H9 (cell line): ENCODE measurements at regions not wholly inside any gene's neighbourhood (a gene's known extent, or its start where the extent isn't known, plus 50 kb on each side); places are given as distances from the start of the nearest gene placed in this dataset.

Source experiments
- DNase-seq: peaks from one replicate; pipeline ENCODE4 v3.0.0-alpha.2; 2017
- H2AFZ ChIP-seq: one replicate; pipeline ENCODE4 v1.6.1; 2013; ENCODE audit warnings: mild to moderate bottlenecking, low read length, control low read depth, moderate library complexity
- H2AK5ac ChIP-seq: 2 replicates; pipeline ENCODE4 v1.6.1; 2013; ENCODE audit warnings: low read length, control low read depth, mixed read lengths; ENCODE audit not compliant: insufficient read length
- H2BK120ac ChIP-seq: one replicate; pipeline ENCODE4 v1.6.1; 2013; ENCODE audit warnings: low read depth, mild to moderate bottlenecking, low read length, control low read depth, inconsistent platforms; ENCODE audit not compliant: poor library complexity, severe bottlenecking
- H2BK12ac ChIP-seq: 2 replicates; pipeline ENCODE4 v1.6.1; 2013; ENCODE audit warnings: low read length, control low read depth, mixed read lengths, low read depth; ENCODE audit not compliant: insufficient read length
- H2BK15ac ChIP-seq: 2 replicates; pipeline ENCODE4 v1.6.1; 2013; ENCODE audit warnings: low read depth, low read length, control low read depth
- H2BK20ac ChIP-seq: one replicate; pipeline ENCODE4 v1.6.1; 2013; ENCODE audit warnings: low read depth, mild to moderate bottlenecking, low read length, control low read depth, inconsistent platforms; ENCODE audit not compliant: poor library complexity, severe bottlenecking
- H2BK5ac ChIP-seq: 2 replicates; pipeline ENCODE4 v1.6.1; 2013; ENCODE audit warnings: low read length, control low read depth, mixed read lengths; ENCODE audit not compliant: insufficient read length
- H3K14ac ChIP-seq: 2 replicates; pipeline ENCODE4 v1.6.1; 2013; ENCODE audit warnings: low read length, control low read depth; ENCODE audit not compliant: insufficient read depth
- H3K18ac ChIP-seq: 2 replicates; pipeline ENCODE4 v1.6.1; 2013; ENCODE audit warnings: low read depth, mild to moderate bottlenecking, mixed read lengths, low read length, control low read depth; ENCODE audit not compliant: insufficient read length
- H3K23ac ChIP-seq: 2 replicates; pipeline ENCODE4 v1.6.1; 2013; ENCODE audit warnings: low read length, control low read depth, mixed read lengths, low read depth; ENCODE audit not compliant: insufficient read length
- H3K23me2 ChIP-seq: 2 replicates; pipeline ENCODE4 v1.6.1; 2013; ENCODE audit warnings: low read depth, mild to moderate bottlenecking, mixed read lengths, low read length, control low read depth; ENCODE audit not compliant: insufficient read length, poor library complexity, severe bottlenecking
- H3K27ac ChIP-seq: 2 replicates; pipeline ENCODE4 v1.5.1; 2013; ENCODE audit warnings: low read length, control low read depth, mixed read lengths, low read depth; ENCODE audit not compliant: insufficient read length
- H3K27me3 ChIP-seq: 2 replicates; pipeline ENCODE4 v1.6.1; 2013; ENCODE audit warnings: low read length, control low read depth, inconsistent platforms; ENCODE audit not compliant: insufficient read depth
- H3K4ac ChIP-seq: 2 replicates; pipeline ENCODE4 v1.6.1; 2013; ENCODE audit warnings: low read depth, mild to moderate bottlenecking, control low read depth, inconsistent platforms, low read length, moderate library complexity
- H3K4me1 ChIP-seq: 2 replicates; pipeline ENCODE4 v1.6.1; 2013; ENCODE audit warnings: low read length, control low read depth, inconsistent platforms; ENCODE audit not compliant: insufficient read depth
- H3K4me2 ChIP-seq: 2 replicates; pipeline ENCODE4 v1.6.1; 2013; ENCODE audit warnings: low read length, control low read depth, mixed read lengths; ENCODE audit not compliant: insufficient read length, insufficient read depth
- H3K56ac ChIP-seq: 2 replicates; pipeline ENCODE4 v1.6.1; 2013; ENCODE audit warnings: low read depth, mild to moderate bottlenecking, mixed read lengths, low read length, control low read depth; ENCODE audit not compliant: insufficient read length
- H3K79me1 ChIP-seq: 2 replicates; pipeline ENCODE4 v1.6.1; 2013; ENCODE audit warnings: low read depth, mild to moderate bottlenecking, moderate library complexity, low read length, control low read depth, inconsistent platforms; ENCODE audit not compliant: insufficient read depth, poor library complexity, severe bottlenecking
- H3K79me2 ChIP-seq: 2 replicates; pipeline ENCODE4 v1.6.1; 2013; ENCODE audit warnings: low read length, control low read depth, inconsistent platforms; ENCODE audit not compliant: insufficient read depth
- H3K9ac ChIP-seq: 2 replicates; pipeline ENCODE4 v1.6.1; 2013; ENCODE audit warnings: low read length, control low read depth, mixed read lengths; ENCODE audit not compliant: insufficient read length; ENCODE audit errors: extremely low read depth
- H3K9me3 ChIP-seq: one replicate; pipeline ENCODE4 v1.6.1; 2013; ENCODE audit warnings: low read depth, low read length, inconsistent platforms; ENCODE audit not compliant: control insufficient read depth
- H3T11ph ChIP-seq: one replicate; pipeline ENCODE4 v1.6.1; 2013; ENCODE audit warnings: mild to moderate bottlenecking, low read length, control low read depth, inconsistent platforms
- H4K20me1 ChIP-seq: one replicate; pipeline ENCODE4 v1.6.1; 2013; ENCODE audit not compliant: control insufficient read depth, insufficient read length, insufficient read depth
- H4K5ac ChIP-seq: 2 replicates; pipeline ENCODE4 v1.6.1; 2013; ENCODE audit warnings: low read depth, mild to moderate bottlenecking, mixed read lengths, low read length, control low read depth; ENCODE audit not compliant: insufficient read length
- H4K8ac ChIP-seq: replicated peaks from 2 replicates; pipeline ENCODE4 v1.6.1; 2013; ENCODE audit warnings: low read length, control low read depth, mixed read lengths, low read depth; ENCODE audit not compliant: insufficient read length
- H4K91ac ChIP-seq: 2 replicates; pipeline ENCODE4 v1.6.1; 2013; ENCODE audit warnings: low read depth, mild to moderate bottlenecking, moderate library complexity, mixed read lengths, low read length, control low read depth; ENCODE audit not compliant: insufficient read length
- H3K27ac Mint-ChIP-seq, 3 experiments: 2 replicates in 2 of 3; 3 replicates in 1 of 3; pipeline ENCODE4 v1.8.0; 2020 to 2021; ENCODE audit warnings: mixed read lengths in 3 of 3, mild to moderate bottlenecking in 1 of 3, moderate library complexity in 1 of 3
- H3K27me3 Mint-ChIP-seq: 2 replicates; pipeline ENCODE4 v1.8.0; 2021; ENCODE audit warnings: low read depth, mild to moderate bottlenecking, moderate library complexity, mixed read lengths
- H3K36me3 Mint-ChIP-seq, 3 experiments: 2 replicates in 2 of 3; 3 replicates in 1 of 3; pipeline ENCODE4 v1.8.0; 2020 to 2021; ENCODE audit warnings: low read depth in 3 of 3, mixed read lengths in 3 of 3; ENCODE audit not compliant: insufficient read depth in 1 of 3
- H3K4me1 Mint-ChIP-seq, 2 experiments: 2 replicates each; pipeline ENCODE4 v1.8.0; 2020; ENCODE audit warnings: mixed read lengths in 2 of 2
- H3K4me3 Mint-ChIP-seq, 2 experiments: 2 replicates in 1 of 2; 3 replicates in 1 of 2; pipeline ENCODE4 v1.8.0; 2020 to 2021; ENCODE audit warnings: mild to moderate bottlenecking in 2 of 2, mixed read lengths in 2 of 2, moderate library complexity in 1 of 2
- H3K9me3 Mint-ChIP-seq, 2 experiments: 2 replicates in 1 of 2; 3 replicates in 1 of 2; pipeline ENCODE4 v1.8.0; 2020; ENCODE audit warnings: mild to moderate bottlenecking in 2 of 2, mixed read lengths in 2 of 2, moderate library complexity in 1 of 2
- CTCF ChIP-seq: fragments of 200-600 bp; sonication (generic); conservative IDR thresholded peaks from 3 replicates; pipeline ENCODE4 v1.8.0; 2021; ENCODE audit warnings: antibody characterized with exemption, mild to moderate bottlenecking
- whole genome bisulfite sequencing: extraction: QIAGEN DNeasy Blood & Tissue Kit; methylation state at CpG from one replicate; pipeline ENCODE4 v1.1.7; 2013; ENCODE audit warnings: missing lambda C conversion rate, low lambda C conversion rate, mixed read lengths; ENCODE audit not compliant: insufficient read length; ENCODE audit errors: extremely low coverage; 5-methylcytosine and 5-hydroxymethylcytosine counted together

- Histone ChIP-seq H2BK12ac (no peak overlapping the region), H2AK5ac (no peak overlapping the region), H3K4me1 (no peaks in the 10 kb centered on the region), H2BK120ac (no peak overlapping the region), H3T11ph (no peak overlapping the region), H2BK15ac (no peak overlapping the region), H3K14ac (no peak overlapping the region), H4K8ac (no peak overlapping the region), H3K4me2 (no peak overlapping the region), H3K79me2 (no peaks in the 10 kb centered on the region), H3K79me1 (no peaks in the 10 kb centered on the region), H3K27ac (no peak overlapping the region), H3K23ac (no peak overlapping the region), H4K91ac (no peak overlapping the region), H2AFZ (no peak overlapping the region), H4K5ac (no peak overlapping the region), H3K23me2 (no peaks in the 10 kb centered on the region), H2BK20ac (no peak overlapping the region), H3K9ac (no peak overlapping the region), H4K20me1 (no peaks in the 10 kb centered on the region), H2BK5ac (no peak overlapping the region), H3K27me3 (no peaks in the 10 kb centered on the region), H3K4ac (no peak overlapping the region), H3K18ac (no peak overlapping the region), H3K9me3 (no peaks in the 10 kb centered on the region), H3K56ac (no peak overlapping the region)
- H3K9me3 Mint-ChIP-seq: no peaks in the 10 kb centered on the region
- H3K27ac Mint-ChIP-seq: no peak overlapping the region; a peak in 1 of 7 replicates
- DNase-seq: no peak
- H3K27me3 Mint-ChIP-seq: no peaks in the 10 kb centered on the region
- WGBS: no CpG with 5 or more reads among the region's 1 CpG
- H3K4me1 Mint-ChIP-seq: peaks cover 15 to 25% of the 10 kb centered on the region in 2 experiments
- no peak for TF ChIP-seq CTCF
- H3K4me3 Mint-ChIP-seq: no peak overlapping the region
- no peaks in the 10 kb centered on the region; a peak in 1 of 7 replicates for H3K36me3 Mint-ChIP-seq
Measured at GRCh38 chr11:109963101-109963500, 130.1 kb upstream of the ZC3H12C start.
